Thyroid gland (tissue), 4 donors: ENCODE measurements at regions not wholly inside any gene's neighbourhood (a gene's known extent, or its start where the extent isn't known, plus 50 kb on each side); places are given as distances from the start of the nearest gene placed in this dataset.

ENCODE experiments used
- CTCF ChIP-seq, 6 experiments: fragments of 200-600 bp in 3 of 6; fragments of 450-650 bp in 3 of 6; sonication (generic) in 3 of 6; IDR thresholded peaks; one replicate each; pipeline ENCODE4 v1.5.1; 2016 to 2019; ENCODE audit warnings: antibody characterized with exemption in 6 of 6, mild to moderate bottlenecking in 2 of 6, inconsistent platforms in 1 of 6, moderate library complexity in 1 of 6
- POLR2A ChIP-seq, 2 donors: fragments of 450-650 bp; IDR thresholded peaks; one replicate each; pipeline ENCODE4 v1.6.1; 2017; ENCODE audit warnings: antibody characterized with exemption in 2 of 2, mild to moderate bottlenecking in 2 of 2, moderate library complexity in 1 of 2

DNA sequence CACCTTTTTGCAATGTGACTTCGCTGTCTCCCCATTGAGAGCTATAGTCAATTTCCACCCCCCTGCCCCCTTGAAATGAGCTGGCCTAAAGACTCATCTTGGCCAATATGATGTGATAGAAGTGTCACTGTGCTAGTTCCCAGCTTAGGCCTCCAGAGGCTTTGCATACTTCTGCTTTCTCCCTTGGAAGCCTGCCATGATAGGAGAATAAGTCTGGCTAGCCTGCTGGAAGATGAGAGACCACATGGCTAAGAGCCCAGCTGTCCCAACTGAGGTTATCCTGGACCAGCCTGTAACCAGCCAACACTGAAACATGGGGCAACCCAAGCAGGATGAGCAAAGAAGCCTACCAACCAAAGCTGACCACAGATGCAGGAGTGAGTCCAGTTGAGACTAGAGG lies 196.9 kb downstream of the GRIN2B start:
- TF ChIP-seq CTCF (IDR thresholded peaks at IDR 0.05) (no peak), POLR2A (IDR thresholded peaks at IDR 0.05) (no peak)
